ENCODE measurements at regions not wholly inside any gene's neighbourhood (a gene's known extent, or its start where the extent isn't known, plus 50 kb on each side); places are given as distances from the start of the nearest gene placed in this dataset.

GRCh38 chr14:22474730-22475351, 114.2 kb downstream of the DAD1 start:
- H3K27ac ChIP-seq (ENCODE audit: low read length in 2 of 2), result peak overlapping the region; percentile 16 to 26
- H3K4me2 ChIP-seq (replicated peaks; ENCODE audit: low read depth, low read length, poor library complexity, severe bottlenecking), result peak overlapping the region; percentile 3
- POLR2A ChIA-PET, result interaction anchor here (0.5 to 2.2 kb wide), 2 partner anchors 82 to 347 kb away, joined by 3 to 10 read pairs; no protein-coding TSS in a partner anchor

More at GRCh38 chr14:22474730-22475351, 114.2 kb downstream of the DAD1 start:
- Mint-ChIP-seq H3K9me3 (ENCODE audit: insufficient read depth) (no peaks in the 10 kb centered on the region), H3K27ac (peak overlapping the region; percentile 78), H3K27me3 (no peaks in the 10 kb centered on the region), H3K4me1 (peaks cover 88% of the 10 kb centered on the region), H3K4me3 (peak overlapping the region; percentile 4)
- Histone ChIP-seq H4K20me1 (ENCODE audit: control insufficient read depth, insufficient read depth, low read length, poor library complexity, severe bottlenecking) (no peaks in the 10 kb centered on the region), H3K27me3 (replicated peaks in 1 of 4; ENCODE audit: control extremely low read depth in 1 of 4, control insufficient read depth in 3 of 4, insufficient read depth in 4 of 4, low read length in 3 of 4) (no peaks in the 10 kb centered on the region), H3K9me3 (ENCODE audit: control extremely low read depth in 1 of 3, control insufficient read depth in 2 of 3, insufficient read depth in 1 of 3, low read length in 2 of 3) (no peaks in the 10 kb centered on the region), H3K9ac (ENCODE audit: low read length) (no peak overlapping the region), H3K79me2 (ENCODE audit: control insufficient read depth, insufficient read depth, low read length) (no peaks in the 10 kb centered on the region), H3K36me3 (replicated peaks in 1 of 2; ENCODE audit: control extremely low read depth in 1 of 2, control insufficient read depth in 1 of 2, extremely low read depth in 1 of 2, insufficient read depth in 2 of 2, low read length in 1 of 2) (no peaks in the 10 kb centered on the region), H2AFZ (ENCODE audit: insufficient read depth, low read depth, low read length, poor library complexity, severe bottlenecking) (peak overlapping the region; percentile 58), H3K4me3 (ENCODE audit: control extremely low read depth in 1 of 5, extremely low read depth in 1 of 5, insufficient read depth in 1 of 5, low read depth in 2 of 5, low read length in 4 of 5) (no peak overlapping the region), H3K4me1 (ENCODE audit: control insufficient read depth in 2 of 2, insufficient read depth in 2 of 2, low read length in 2 of 2) (peaks cover 65 to 77% of the 10 kb centered on the region in 2 donors)
- DNase-seq (no peak), ATAC-seq (ENCODE audit: low read depth) (no peak)
- WGBS (ENCODE audit: insufficient coverage), result no CpG with 5 or more reads among the region's 4 CpGs
- TF ChIP-seq CTCF (IDR thresholded peaks at IDR 0.05) (no peak), EZH2 (IDR thresholded peaks at IDR 0.05; ENCODE audit: borderline replicate concordance, insufficient read depth, low read depth, low read length, poor library complexity, severe bottlenecking) (no peak)
- intact Hi-C loops (cut with micrococcal nuclease), result no loop called here
- CTCF ChIA-PET, result interaction anchor here (1.0 to 14.6 kb wide), 9 partner anchors 9 to 93 kb away, joined by 3 to 177 read pairs (median 17); no protein-coding TSS in a partner anchor
